AG04449 (cell line): ENCODE measurements at regions not wholly inside any gene's neighbourhood (a gene's known extent, or its start where the extent isn't known, plus 50 kb on each side); places are given as distances from the start of the nearest gene placed in this dataset.

Source experiments
- CTCF ChIA-PET: fragments of 350-600 bp; formaldehyde crosslinking; extraction: SDS; loops from one replicate; lab custom pipeline; 2021; ENCODE audit warnings: antibody characterized with exemption; lab: Yijun Ruan, JAX
- POLR2A ChIA-PET: fragments of 400-600, 350-600 bp; formaldehyde crosslinking; extraction: SDS; loops from one replicate; lab custom pipeline; 2020; ENCODE audit warnings: antibody characterized with exemption, inconsistent platforms; lab: Yijun Ruan, JAX
- DNase-seq: peaks from one replicate; pipeline ENCODE4 v3.0.0-alpha.2; 2010; ENCODE audit warnings: low read depth, low spot score
- H3K4me3 ChIP-seq: 2 replicates; pipeline ENCODE4 v1.5.1; 2011; ENCODE audit warnings: low read depth, mild to moderate bottlenecking, control low read depth, low read length
- TF ChIP-seq, protein P1 (sequence below): IDR thresholded peaks from one replicate; pipeline ENCODE4 v1.5.1; 2011; ENCODE audit warnings: mild to moderate bottlenecking, moderate library complexity, low read length, control low read depth, inconsistent platforms; ENCODE audit not compliant: insufficient read depth; ENCODE audit errors: missing control alignments

GRCh38 chr15:38192496-38192895 lies 60.1 kb upstream of the SPRED1 start:
- ChIA-PET CTCF (no interaction called here), POLR2A (no interaction called here)
- no peak overlapping the region for H3K4me3 ChIP-seq
- no peak for DNase-seq
- TF ChIP-seq, protein P1, sequence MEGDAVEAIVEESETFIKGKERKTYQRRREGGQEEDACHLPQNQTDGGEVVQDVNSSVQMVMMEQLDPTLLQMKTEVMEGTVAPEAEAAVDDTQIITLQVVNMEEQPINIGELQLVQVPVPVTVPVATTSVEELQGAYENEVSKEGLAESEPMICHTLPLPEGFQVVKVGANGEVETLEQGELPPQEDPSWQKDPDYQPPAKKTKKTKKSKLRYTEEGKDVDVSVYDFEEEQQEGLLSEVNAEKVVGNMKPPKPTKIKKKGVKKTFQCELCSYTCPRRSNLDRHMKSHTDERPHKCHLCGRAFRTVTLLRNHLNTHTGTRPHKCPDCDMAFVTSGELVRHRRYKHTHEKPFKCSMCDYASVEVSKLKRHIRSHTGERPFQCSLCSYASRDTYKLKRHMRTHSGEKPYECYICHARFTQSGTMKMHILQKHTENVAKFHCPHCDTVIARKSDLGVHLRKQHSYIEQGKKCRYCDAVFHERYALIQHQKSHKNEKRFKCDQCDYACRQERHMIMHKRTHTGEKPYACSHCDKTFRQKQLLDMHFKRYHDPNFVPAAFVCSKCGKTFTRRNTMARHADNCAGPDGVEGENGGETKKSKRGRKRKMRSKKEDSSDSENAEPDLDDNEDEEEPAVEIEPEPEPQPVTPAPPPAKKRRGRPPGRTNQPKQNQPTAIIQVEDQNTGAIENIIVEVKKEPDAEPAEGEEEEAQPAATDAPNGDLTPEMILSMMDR, result no peak

- H3K4me3 ChIP-seq, result no peak overlapping the region
- TF ChIP-seq, protein P1, result no peak
- POLR2A ChIA-PET, result no interaction called here
- no peak for DNase-seq
- CTCF ChIA-PET, result no interaction called here
Observed at GRCh38 chr15:38193496-38193895, 59.1 kb upstream of the SPRED1 start.

GRCh38 chr15:38195191-38195901 lies 57.3 kb upstream of the SPRED1 start:
- ChIA-PET CTCF (interaction anchor here (0.9 to 1.6 kb wide), 2 partner anchors 27 to 218 kb away, joined by 3 read pairs; no protein-coding TSS in a partner anchor), POLR2A (no interaction called here)
- H3K4me3 ChIP-seq, result no peak overlapping the region
- no peak for DNase-seq
- TF ChIP-seq, protein P1, result no peak

GRCh38 chr15:38196076-38196475 lies 56.6 kb upstream of the SPRED1 start:
- no peak overlapping the region for H3K4me3 ChIP-seq
- DNase-seq, result no peak
- TF ChIP-seq, protein P1, result no peak
- ChIA-PET CTCF (interaction anchor here (0.9 to 1.6 kb wide), 2 partner anchors 26 to 217 kb away, joined by 3 read pairs; no protein-coding TSS in a partner anchor), POLR2A (no interaction called here)

GRCh38 chr15:38197553-38197952 lies 55.1 kb upstream of the SPRED1 start:
- POLR2A ChIA-PET, result no interaction called here
- H3K4me3 ChIP-seq, result no peak overlapping the region
- TF ChIP-seq, protein P1, result no peak
- no peak for DNase-seq
- CTCF ChIA-PET, result interaction anchor here (1.5 kb wide), 1 partner anchor 10 kb away, joined by 3 read pairs; no protein-coding TSS in a partner anchor

GRCh38 chr15:38201714-38202113 lies 50.9 kb upstream of the SPRED1 start:
- no peak for DNase-seq
- POLR2A ChIA-PET, result no interaction called here
- TF ChIP-seq, protein P1, result no peak
- no peak overlapping the region for H3K4me3 ChIP-seq
- CTCF ChIA-PET, result no interaction called here
